SK-N-DZ (cell line): ENCODE measurements at regions not wholly inside any gene's neighbourhood (a gene's known extent, or its start where the extent isn't known, plus 50 kb on each side); places are given as distances from the start of the nearest gene placed in this dataset.
"Not testable (repeated sequence)": the region's sequence is repeated elsewhere in the genome, so short reads cannot be mapped to it uniquely, and the experiment has no call there.

Source experiments
- DNase-seq: peaks from one replicate; pipeline ENCODE4 v3.0.0-alpha.2; 2015; ENCODE audit warnings: low spot score

GRCh38 chr18:51248685-51249084 is 51.2 kb upstream of the MEX3C start:
- no peak for DNase-seq

GRCh38 chr18:51250006-51250405 is 52.5 kb upstream of the MEX3C start:
- no peak for DNase-seq

GRCh38 chr18:51250458-51251024 is 53.1 kb upstream of the MEX3C start:
- no peak for DNase-seq

GRCh38 chr18:51251625-51252024 is 54.1 kb upstream of the MEX3C start:
- DNase-seq, result no peak

- no peak for DNase-seq
Measured at GRCh38 chr18:51253476-51253875, 56.0 kb upstream of the MEX3C start.

- DNase-seq, result no peak
Measured at GRCh38 chr18:51255693-51256092, 58.2 kb upstream of the MEX3C start.

GRCh38 chr18:51257150-51257549 is 59.7 kb upstream of the MEX3C start:
- DNase-seq, result no peak

GRCh38 chr18:51260118-51260517 is 62.6 kb upstream of the MEX3C start:
- DNase-seq, result no peak

- not testable (repeated sequence) for DNase-seq
Measured at GRCh38 chr18:51266077-51266476, 68.6 kb upstream of the MEX3C start.

- no peak for DNase-seq
Measured at GRCh38 chr18:51266773-51267172, 69.3 kb upstream of the MEX3C start.

GRCh38 chr18:51273437-51273836 is 76.0 kb upstream of the MEX3C start:
- DNase-seq, result no peak

GRCh38 chr18:51275712-51276476 is 78.4 kb upstream of the MEX3C start:
- no peak for DNase-seq

- DNase-seq, result no peak
Measured at GRCh38 chr18:51278045-51278649, 80.7 kb upstream of the MEX3C start.

GRCh38 chr18:51279367-51279984 is 82.0 kb upstream of the MEX3C start:
- DNase-seq, result no peak

GRCh38 chr18:51287818-51288508 is 90.5 kb upstream of the MEX3C start:
- no peak for DNase-seq

- DNase-seq, result no peak
Measured at GRCh38 chr18:51288582-51288981, 91.1 kb upstream of the MEX3C start.

GRCh38 chr18:51290860-51291259 is 93.4 kb upstream of the MEX3C start:
- DNase-seq, result no peak

GRCh38 chr18:51300912-51301311 is 103.4 kb upstream of the MEX3C start:
- DNase-seq, result no peak

- DNase-seq, result no peak
Measured at GRCh38 chr18:51301376-51301775, 103.9 kb upstream of the MEX3C start.

GRCh38 chr18:51316677-51317076 is 119.2 kb upstream of the MEX3C start:
- no peak for DNase-seq

GRCh38 chr18:51321696-51322095 is 124.2 kb upstream of the MEX3C start:
- no peak for DNase-seq

- DNase-seq, result no peak
Measured at GRCh38 chr18:51323961-51324360, 126.5 kb upstream of the MEX3C start.
